ENCODE measurements at regions not wholly inside any gene's neighbourhood (a gene's known extent, or its start where the extent isn't known, plus 50 kb on each side); places are given as distances from the start of the nearest gene placed in this dataset.

DNA sequence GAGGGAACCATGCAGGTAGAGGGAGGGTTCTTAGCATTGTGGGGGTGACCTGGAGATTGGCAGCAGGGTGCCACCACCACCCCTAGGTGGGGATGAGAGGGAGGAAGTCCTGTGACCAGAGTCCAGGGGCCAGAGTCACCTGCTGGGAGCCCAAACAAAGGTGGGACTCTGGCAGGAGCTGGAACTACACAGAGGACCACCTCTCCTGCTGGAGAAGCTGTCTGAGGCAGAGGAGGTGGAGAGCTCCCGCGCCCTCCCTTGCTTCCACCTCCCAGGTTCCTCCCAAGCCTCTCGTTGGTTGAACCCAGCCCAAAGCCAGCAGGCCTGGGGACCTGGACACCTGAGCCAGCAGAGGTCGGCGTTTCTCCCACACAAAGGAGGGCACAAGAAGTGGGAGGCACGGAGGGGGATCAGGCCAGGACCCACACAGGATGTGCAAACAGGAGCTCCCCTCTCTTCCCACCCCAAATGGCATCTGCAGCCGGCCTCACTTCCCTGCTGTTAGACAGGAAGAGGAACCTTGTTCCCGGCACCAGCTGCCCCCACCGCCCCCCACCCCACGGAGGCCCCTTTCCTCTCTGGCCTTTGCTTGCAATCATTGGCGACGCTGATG, 154.6 kb downstream of the SEC14L1 start:
- peaks cover 10% of the 10 kb centered on the region for H3K4me1 Mint-ChIP-seq (ENCODE audit: low read depth)
- no peak overlapping the region for H3K4me3 Mint-ChIP-seq
- no peaks in the 10 kb centered on the region for H3K36me3 Mint-ChIP-seq
- no peaks in the 10 kb centered on the region for H3K9me3 Mint-ChIP-seq
- H3K27me3 Mint-ChIP-seq = no peaks in the 10 kb centered on the region
- DNase-seq = no peak
- no peak overlapping the region for H3K27ac Mint-ChIP-seq
- ChIA-PET POLR2A (no interaction called here), CTCF (no interaction called here)
- intact Hi-C loops (cut with micrococcal nuclease) = no loop called here

DNA sequence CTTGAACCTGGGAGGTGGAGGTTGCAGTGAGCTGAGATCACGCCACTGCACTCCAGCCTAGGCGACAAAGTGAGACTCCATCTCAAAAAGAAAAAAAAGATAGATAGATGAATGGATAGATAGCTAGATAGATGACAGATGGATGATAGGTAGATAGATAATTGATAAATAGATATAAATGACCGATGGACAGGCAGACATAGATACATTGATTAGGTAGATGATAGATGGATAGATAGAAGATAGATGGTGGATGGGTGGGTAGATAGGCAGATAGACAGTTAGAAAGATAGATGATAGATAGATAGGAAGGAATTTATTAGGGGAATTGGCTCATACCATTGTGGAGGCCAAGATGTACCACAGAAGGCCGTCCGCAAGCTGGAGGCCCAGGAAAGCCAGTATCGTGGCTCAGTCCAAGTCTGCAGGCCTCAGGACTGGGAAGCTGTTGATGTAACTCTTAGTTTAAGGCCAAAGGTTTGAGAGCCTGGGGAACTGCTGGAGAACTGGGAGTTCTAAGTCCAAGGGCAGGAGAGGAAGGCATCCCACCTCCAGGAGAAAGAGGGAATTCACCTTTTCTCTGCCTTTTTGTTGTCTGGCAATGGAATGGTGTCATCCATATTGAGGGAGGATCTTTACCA, 156.1 kb downstream of the SEC14L1 start:
- Mint-ChIP-seq H3K27me3 (no peaks in the 10 kb centered on the region), H3K27ac (no peak overlapping the region), H3K4me1 (ENCODE audit: low read depth) (peaks cover 10% of the 10 kb centered on the region), H3K9me3 (no peaks in the 10 kb centered on the region), H3K4me3 (no peak overlapping the region), H3K36me3 (no peaks in the 10 kb centered on the region)
- ChIA-PET CTCF (interaction anchor here (1.3 kb wide), 1 partner anchor 28 kb away, joined by 3 read pairs; no protein-coding TSS in a partner anchor), POLR2A (no interaction called here)
- DNase-seq = no peak
- intact Hi-C loops (cut with micrococcal nuclease) = no loop called here

DNA sequence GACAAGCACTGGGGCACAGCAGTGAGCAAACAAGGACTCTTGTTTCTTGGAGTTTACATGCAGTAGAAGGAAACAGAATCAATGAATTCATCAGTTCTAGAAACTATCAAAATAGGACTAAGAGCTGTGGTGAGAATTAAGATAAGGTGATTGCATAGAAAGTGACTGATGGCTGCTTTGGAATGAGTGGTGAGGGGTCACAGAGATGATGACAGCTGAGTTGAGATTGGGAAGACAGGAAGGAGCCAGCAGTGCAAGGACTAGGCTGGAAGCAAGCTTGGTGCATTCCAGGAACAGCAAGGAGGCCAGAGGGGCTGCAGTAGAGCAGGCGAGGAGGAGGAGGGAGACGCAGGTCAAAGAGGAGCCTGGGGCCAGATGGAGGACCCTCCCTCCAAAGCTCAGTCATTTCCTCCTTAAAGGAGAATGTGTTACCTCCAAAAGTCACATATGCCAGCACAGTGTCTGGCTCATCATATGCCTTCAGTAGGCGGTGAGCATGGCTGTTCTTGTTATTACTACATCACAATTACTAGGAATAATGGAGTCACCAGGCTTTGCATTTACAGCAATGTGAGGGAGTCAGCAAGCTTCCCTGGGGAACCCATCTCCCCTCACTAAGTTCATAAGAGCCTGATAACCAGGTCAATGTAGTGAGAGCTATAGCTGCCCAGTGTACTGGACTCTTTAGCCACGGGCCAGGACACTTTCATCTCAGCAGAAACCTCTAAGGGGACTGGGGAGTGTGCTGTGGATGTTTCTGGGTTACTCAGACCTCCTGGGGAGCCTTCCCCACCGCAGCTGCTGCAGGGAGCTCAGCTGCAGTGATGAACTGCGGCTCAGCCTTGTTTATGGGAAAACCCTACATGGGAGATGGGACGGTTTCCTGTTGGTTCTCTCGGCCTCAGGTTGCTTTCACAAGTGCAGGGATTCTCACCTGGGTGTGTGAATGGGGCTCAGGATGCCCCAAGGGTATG, 157.2 kb downstream of the SEC14L1 start:
- Mint-ChIP-seq H3K27ac (peak overlapping the region; percentile 24), H3K9me3 (no peaks in the 10 kb centered on the region), H3K36me3 (no peaks in the 10 kb centered on the region), H3K27me3 (no peaks in the 10 kb centered on the region), H3K4me3 (no peak overlapping the region), H3K4me1 (ENCODE audit: low read depth) (peaks cover 10% of the 10 kb centered on the region)
- POLR2A ChIA-PET = no interaction called here
- DNase-seq = peak; percentile 44
- intact Hi-C loops (cut with micrococcal nuclease) = no loop called here
- CTCF ChIA-PET = interaction anchor here (1.2 to 1.3 kb wide), 2 partner anchors 27 to 153 kb away, joined by 3 read pairs; no protein-coding TSS in a partner anchor

- intact Hi-C loops (cut with micrococcal nuclease) = no loop called here
- POLR2A ChIA-PET = no interaction called here
- H3K4me3 Mint-ChIP-seq = no peak overlapping the region
Observed at GRCh38 chr17:77298811-77299210, 158.0 kb downstream of the SEC14L1 start.

DNA sequence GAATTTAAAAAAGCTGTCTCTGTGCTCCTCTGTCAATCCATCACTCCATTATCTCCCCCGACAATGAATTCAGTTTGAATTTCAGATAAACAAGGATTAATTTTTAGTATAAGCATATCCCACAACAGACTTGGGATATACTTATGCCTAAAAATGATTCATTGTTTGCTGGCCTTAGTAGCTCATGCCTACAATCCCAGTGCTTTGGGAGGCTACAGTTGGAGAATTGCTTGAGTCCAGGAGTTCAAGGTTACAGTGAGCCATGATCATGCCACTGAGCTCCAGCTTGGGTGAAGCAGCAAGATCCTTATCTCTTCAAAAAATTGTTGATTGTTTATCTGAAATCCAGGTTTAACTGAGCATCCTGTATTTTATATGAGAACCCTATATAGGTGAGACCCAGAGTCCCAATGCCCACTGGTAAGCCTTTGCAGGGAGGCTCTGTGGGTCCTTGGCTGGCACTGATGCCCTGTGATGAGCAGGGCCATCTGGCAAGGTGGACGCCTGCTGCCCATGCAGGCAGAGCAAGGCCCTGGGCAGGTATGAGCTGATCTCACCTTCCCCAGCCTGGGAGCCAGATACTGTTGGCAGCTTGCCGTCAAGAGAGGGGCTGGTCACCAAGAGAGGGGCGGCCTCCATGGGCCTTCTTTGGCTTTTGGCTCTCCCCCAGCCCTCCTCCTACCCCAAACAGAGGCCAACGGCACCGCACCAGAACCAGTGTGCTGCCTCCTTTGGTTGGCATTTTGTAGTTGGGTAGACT, 158.7 kb downstream of the SEC14L1 start:
- ChIA-PET CTCF (no interaction called here), POLR2A (no interaction called here)
- Mint-ChIP-seq H3K4me1 (ENCODE audit: low read depth) (peaks cover 10% of the 10 kb centered on the region), H3K9me3 (no peaks in the 10 kb centered on the region), H3K27me3 (no peaks in the 10 kb centered on the region), H3K27ac (no peak overlapping the region), H3K4me3 (no peak overlapping the region), H3K36me3 (no peaks in the 10 kb centered on the region)
- no peak for DNase-seq
- intact Hi-C loops (cut with micrococcal nuclease) = no loop called here

More at GRCh38 chr17:77298811-77299210, 158.0 kb downstream of the SEC14L1 start:
- H3K27ac Mint-ChIP-seq = no peak overlapping the region
- H3K27me3 Mint-ChIP-seq = no peaks in the 10 kb centered on the region
- H3K4me1 Mint-ChIP-seq (ENCODE audit: low read depth) = peaks cover 10% of the 10 kb centered on the region
- H3K9me3 Mint-ChIP-seq = no peaks in the 10 kb centered on the region
- DNase-seq = no peak
- H3K36me3 Mint-ChIP-seq = no peaks in the 10 kb centered on the region
- CTCF ChIA-PET = no interaction called here

- DNase-seq = no peak
- H3K27ac Mint-ChIP-seq = no peak overlapping the region
Observed at GRCh38 chr17:77300016-77300686, 159.4 kb downstream of the SEC14L1 start.

GRCh38 chr17:77301694-77302266, 161.0 kb downstream of the SEC14L1 start:
- POLR2A ChIA-PET = no interaction called here
- H3K27me3 Mint-ChIP-seq = no peaks in the 10 kb centered on the region
- H3K9me3 Mint-ChIP-seq = no peaks in the 10 kb centered on the region
- peaks cover 10% of the 10 kb centered on the region for H3K4me1 Mint-ChIP-seq (ENCODE audit: low read depth)
- intact Hi-C loops (cut with micrococcal nuclease) = no loop called here
- no peak for DNase-seq
- H3K4me3 Mint-ChIP-seq = no peak overlapping the region
- H3K36me3 Mint-ChIP-seq = no peaks in the 10 kb centered on the region
- CTCF ChIA-PET = interaction anchor here (1.1 kb wide), 1 partner anchor 128 kb away, joined by 3 read pairs; no protein-coding TSS in a partner anchor
- no peak overlapping the region for H3K27ac Mint-ChIP-seq

More at GRCh38 chr17:77300016-77300686, 159.4 kb downstream of the SEC14L1 start:
- H3K4me3 Mint-ChIP-seq = no peak overlapping the region
- POLR2A ChIA-PET = no interaction called here
- CTCF ChIA-PET = interaction anchor here (1.1 kb wide), 1 partner anchor 244 kb away, joined by 4 read pairs; no protein-coding TSS in a partner anchor
- no peaks in the 10 kb centered on the region for H3K27me3 Mint-ChIP-seq
- no peaks in the 10 kb centered on the region for H3K9me3 Mint-ChIP-seq
- H3K4me1 Mint-ChIP-seq (ENCODE audit: low read depth) = peaks cover 10% of the 10 kb centered on the region
- no peaks in the 10 kb centered on the region for H3K36me3 Mint-ChIP-seq
- intact Hi-C loops (cut with micrococcal nuclease) = no loop called here

- no peaks in the 10 kb centered on the region for H3K27me3 Mint-ChIP-seq
- intact Hi-C loops (cut with micrococcal nuclease) = no loop called here
- no peak overlapping the region for H3K4me3 Mint-ChIP-seq
- no peaks in the 10 kb centered on the region for H3K36me3 Mint-ChIP-seq
- DNase-seq = no peak
- H3K4me1 Mint-ChIP-seq (ENCODE audit: low read depth) = peaks cover 7% of the 10 kb centered on the region
- POLR2A ChIA-PET = no interaction called here
- H3K9me3 Mint-ChIP-seq = no peaks in the 10 kb centered on the region
- no peak overlapping the region for H3K27ac Mint-ChIP-seq
- CTCF ChIA-PET = interaction anchor here (1.1 kb wide), 1 partner anchor 127 kb away, joined by 3 read pairs; no protein-coding TSS in a partner anchor
Observed at GRCh38 chr17:77302682-77303081, 161.9 kb downstream of the SEC14L1 start.

GRCh38 chr17:77303620-77304019, 162.9 kb downstream of the SEC14L1 start:
- H3K4me3 Mint-ChIP-seq = no peak overlapping the region
- CTCF ChIA-PET = no interaction called here

GRCh38 chr17:77304051-77304745, 163.4 kb downstream of the SEC14L1 start:
- Mint-ChIP-seq H3K9me3 (no peaks in the 10 kb centered on the region), H3K27me3 (no peaks in the 10 kb centered on the region), H3K4me3 (no peak overlapping the region), H3K4me1 (ENCODE audit: low read depth) (no peaks in the 10 kb centered on the region), H3K27ac (no peak overlapping the region), H3K36me3 (no peaks in the 10 kb centered on the region)
- DNase-seq = no peak
- intact Hi-C loops (cut with micrococcal nuclease) = no loop called here
- ChIA-PET CTCF (no interaction called here), POLR2A (no interaction called here)

More at GRCh38 chr17:77303620-77304019, 162.9 kb downstream of the SEC14L1 start:
- intact Hi-C loops (cut with micrococcal nuclease) = no loop called here
- Mint-ChIP-seq H3K4me1 (ENCODE audit: low read depth) (no peaks in the 10 kb centered on the region), H3K27ac (no peak overlapping the region), H3K9me3 (no peaks in the 10 kb centered on the region), H3K36me3 (no peaks in the 10 kb centered on the region), H3K27me3 (no peaks in the 10 kb centered on the region)
- POLR2A ChIA-PET = no interaction called here
- DNase-seq = no peak
